Activated CD4-positive, alpha-beta memory T cell treated with anti-CD3 and anti-CD28 coated beads, Interleukin-2, amount 10 ng/mL, durations not matched to agents 7 days and 5 days (primary cell): ENCODE measurements at regions not wholly inside any gene's neighbourhood (a gene's known extent, or its start where the extent isn't known, plus 50 kb on each side); places are given as distances from the start of the nearest gene placed in this dataset.

Experiments
- CTCF ChIA-PET: fragments of 350-600 bp; sonication (Branson Sonifier 250); formaldehyde crosslinking; loops from one replicate; lab custom pipeline; 2021; ENCODE audit warnings: antibody characterized with exemption, inconsistent platforms; lab: Charles Lee
- POLR2A ChIA-PET: fragments of 350-600 bp; sonication (Branson Sonifier 250); formaldehyde crosslinking; loops from one replicate; lab custom pipeline; 2021; ENCODE audit warnings: antibody characterized with exemption; lab: Charles Lee
- DNase-seq: peaks from one replicate; pipeline ENCODE4 v3.0.0-alpha.2; 2020
- H3K27ac Mint-ChIP-seq: one replicate; pipeline ENCODE4 v1.8.0; 2021; ENCODE audit warnings: mild to moderate bottlenecking, mixed read lengths
- H3K27me3 Mint-ChIP-seq: one replicate; pipeline ENCODE4 v1.8.0; 2021; ENCODE audit warnings: mixed read lengths
- H3K36me3 Mint-ChIP-seq: one replicate; pipeline ENCODE4 v1.8.0; 2021; ENCODE audit warnings: low read depth, mixed read lengths
- H3K4me1 Mint-ChIP-seq: one replicate; pipeline ENCODE4 v1.8.0; 2021; ENCODE audit warnings: mixed read lengths
- H3K4me3 Mint-ChIP-seq: one replicate; pipeline ENCODE4 v1.8.0; 2021; ENCODE audit warnings: mild to moderate bottlenecking, mixed read lengths
- H3K9me3 Mint-ChIP-seq: one replicate; pipeline ENCODE4 v1.8.0; 2021; ENCODE audit warnings: mixed read lengths

DNA sequence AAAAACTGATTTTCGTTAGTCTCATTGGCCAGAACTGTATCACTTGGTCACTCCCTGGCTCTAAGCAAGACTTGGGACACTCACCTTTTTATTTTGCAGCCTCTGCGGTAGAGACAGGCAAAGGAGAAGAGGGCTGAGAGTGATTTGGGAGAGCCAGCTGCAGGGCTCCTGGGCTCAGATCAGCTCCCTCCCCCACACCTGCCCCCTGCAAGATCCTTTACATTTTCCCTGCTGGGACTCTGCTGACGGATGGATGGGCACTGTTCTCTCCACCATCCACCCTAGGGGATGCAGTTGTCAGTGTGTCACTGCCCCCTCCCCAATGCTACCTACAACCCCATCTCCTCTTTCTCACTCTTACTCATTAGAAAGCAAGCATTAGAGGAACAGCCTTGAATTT, 301.1 kb upstream of the KAZN start:
- Mint-ChIP-seq H3K36me3 (no peaks in the 10 kb centered on the region), H3K27me3 (no peaks in the 10 kb centered on the region), H3K27ac (no peak overlapping the region), H3K4me1 (no peaks in the 10 kb centered on the region), H3K4me3 (no peak overlapping the region), H3K9me3 (no peaks in the 10 kb centered on the region)
- no peak for DNase-seq
- ChIA-PET POLR2A (no interaction called here), CTCF (no interaction called here)

DNA sequence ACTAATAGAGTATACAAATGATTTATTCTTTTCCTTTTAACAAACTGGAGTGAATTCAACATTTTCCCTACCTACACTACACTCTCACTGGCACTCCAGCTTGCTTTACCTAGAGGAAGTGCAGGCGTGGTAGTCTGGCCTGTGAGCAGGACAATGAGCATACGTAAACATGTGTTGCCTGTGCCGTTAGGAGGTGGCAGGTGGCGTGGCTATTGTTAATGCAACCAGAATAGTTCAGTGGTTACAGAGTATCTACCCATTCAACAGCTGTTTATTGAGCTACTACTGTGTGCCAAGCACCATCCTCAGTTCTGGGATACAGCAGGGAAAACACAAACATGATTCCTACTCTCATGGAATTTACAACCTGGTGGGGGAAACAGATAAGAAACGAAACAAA, 299.7 kb upstream of the KAZN start:
- H3K4me3 Mint-ChIP-seq, result no peak overlapping the region

DNA sequence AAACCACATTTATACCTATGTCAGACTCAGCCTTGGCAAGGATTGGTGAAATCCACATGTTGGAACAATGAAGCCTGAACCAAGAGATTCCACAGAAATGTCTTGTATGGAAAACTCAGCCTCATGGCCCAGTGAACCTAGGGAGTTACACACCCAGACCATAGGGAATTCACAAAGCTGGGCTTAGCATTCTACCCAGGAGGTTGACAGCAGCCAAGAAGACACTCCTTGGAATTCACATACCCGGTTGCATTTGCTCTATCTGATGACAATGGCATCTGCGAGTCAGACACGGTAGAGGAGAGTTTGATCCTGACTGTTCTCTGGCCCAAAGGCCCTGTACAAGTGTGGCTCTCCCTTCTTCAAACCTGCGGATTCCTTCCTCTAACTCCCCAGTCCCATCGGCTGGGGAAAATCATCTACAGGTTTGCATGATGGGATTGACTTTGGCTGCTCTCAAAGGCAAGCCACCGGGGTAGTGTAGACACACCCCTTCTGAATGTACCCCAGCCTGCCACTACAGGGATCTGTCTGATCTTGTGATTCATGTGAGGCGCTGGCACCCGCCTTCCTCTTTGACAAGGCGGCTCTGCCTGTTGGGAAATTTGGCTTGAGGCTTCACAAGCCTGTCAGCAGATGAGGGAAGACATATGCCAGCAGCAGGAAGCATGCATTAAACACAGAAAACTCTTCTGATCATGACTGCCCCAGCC, 297.3 kb upstream of the KAZN start:
- H3K4me3 Mint-ChIP-seq, result no peak overlapping the region
- POLR2A ChIA-PET, result no interaction called here
- CTCF ChIA-PET, result no interaction called here

More for the DNA sequence above, 299.7 kb upstream of the KAZN start:
- Mint-ChIP-seq H3K4me1 (no peaks in the 10 kb centered on the region), H3K27me3 (no peaks in the 10 kb centered on the region), H3K9me3 (no peaks in the 10 kb centered on the region), H3K36me3 (no peaks in the 10 kb centered on the region), H3K27ac (no peak overlapping the region)
- DNase-seq, result no peak
- ChIA-PET POLR2A (no interaction called here), CTCF (no interaction called here)

DNA sequence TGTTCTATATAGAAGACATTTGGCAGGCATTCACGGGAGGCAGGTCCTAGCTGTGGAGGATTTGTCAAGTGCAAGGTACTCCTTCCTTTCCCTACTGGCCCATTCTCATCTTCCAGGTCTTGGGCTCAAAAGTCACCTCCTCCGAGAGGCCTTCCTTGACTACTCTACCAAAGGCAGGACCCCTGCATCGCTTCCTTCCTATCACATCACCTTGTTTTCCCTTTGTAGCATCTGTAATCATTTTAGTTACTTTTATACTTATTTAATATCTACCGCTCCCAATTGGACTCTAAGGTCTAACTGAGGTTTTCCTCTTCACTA, 296.8 kb upstream of the KAZN start:
- no peak overlapping the region for H3K27ac Mint-ChIP-seq
- CTCF ChIA-PET, result no interaction called here
- DNase-seq, result no peak
- no peaks in the 10 kb centered on the region for H3K27me3 Mint-ChIP-seq
- no peaks in the 10 kb centered on the region for H3K4me1 Mint-ChIP-seq
- H3K36me3 Mint-ChIP-seq, result no peaks in the 10 kb centered on the region
- no peaks in the 10 kb centered on the region for H3K9me3 Mint-ChIP-seq
- no peak overlapping the region for H3K4me3 Mint-ChIP-seq
- POLR2A ChIA-PET, result no interaction called here

More for the DNA sequence above, 297.3 kb upstream of the KAZN start:
- no peaks in the 10 kb centered on the region for H3K4me1 Mint-ChIP-seq
- no peaks in the 10 kb centered on the region for H3K9me3 Mint-ChIP-seq
- H3K27me3 Mint-ChIP-seq, result no peaks in the 10 kb centered on the region
- no peak overlapping the region for H3K27ac Mint-ChIP-seq
- H3K36me3 Mint-ChIP-seq, result no peaks in the 10 kb centered on the region
- no peak for DNase-seq

DNA sequence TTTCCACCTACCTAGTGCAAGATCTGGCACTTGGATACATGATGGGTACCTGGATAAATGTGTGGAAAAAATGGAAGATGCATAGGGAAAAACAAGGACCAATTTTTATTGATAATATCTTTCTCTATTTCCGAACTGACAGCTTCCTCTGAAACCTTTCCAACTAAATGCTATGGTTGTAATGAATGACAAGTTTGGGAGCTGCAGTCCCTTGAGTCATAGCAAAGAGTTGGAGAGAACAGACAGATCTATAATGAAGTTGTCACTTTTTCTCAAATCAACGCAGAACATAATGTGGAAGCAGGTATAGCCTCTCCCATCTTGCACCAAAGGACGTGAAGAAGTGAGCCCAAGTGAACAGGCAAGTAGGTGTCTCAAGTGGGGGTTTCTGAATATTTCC, 296.5 kb upstream of the KAZN start:
- no peaks in the 10 kb centered on the region for H3K4me1 Mint-ChIP-seq
- no peak overlapping the region for H3K4me3 Mint-ChIP-seq
- no peak overlapping the region for H3K27ac Mint-ChIP-seq
- H3K27me3 Mint-ChIP-seq, result no peaks in the 10 kb centered on the region
- ChIA-PET POLR2A (no interaction called here), CTCF (no interaction called here)
- no peak for DNase-seq
- no peaks in the 10 kb centered on the region for H3K9me3 Mint-ChIP-seq
- no peaks in the 10 kb centered on the region for H3K36me3 Mint-ChIP-seq

DNA sequence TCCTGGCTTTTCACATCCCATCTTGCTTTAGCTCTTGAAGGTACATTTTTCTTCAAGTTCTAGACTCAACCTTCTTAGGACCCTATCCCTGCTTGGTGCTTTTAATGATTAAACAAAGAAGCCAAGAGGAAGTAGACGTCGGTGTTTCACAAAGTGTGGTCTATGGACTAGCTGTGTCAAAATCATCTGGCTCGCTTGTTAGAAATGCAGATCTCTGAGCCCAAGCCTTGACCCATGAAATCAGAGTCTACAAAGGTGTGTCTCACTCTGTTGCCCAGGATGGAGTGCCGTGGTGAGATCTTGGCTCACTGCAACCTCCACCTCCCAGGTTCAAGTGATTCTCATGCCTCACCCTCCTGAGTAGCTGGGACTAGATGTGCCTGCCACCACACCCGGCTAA, 295.5 kb upstream of the KAZN start:
- H3K36me3 Mint-ChIP-seq, result no peaks in the 10 kb centered on the region
- H3K27me3 Mint-ChIP-seq, result no peaks in the 10 kb centered on the region
- no peak overlapping the region for H3K4me3 Mint-ChIP-seq
- DNase-seq, result no peak
- H3K4me1 Mint-ChIP-seq, result no peaks in the 10 kb centered on the region
- CTCF ChIA-PET, result no interaction called here
- no peaks in the 10 kb centered on the region for H3K9me3 Mint-ChIP-seq
- POLR2A ChIA-PET, result no interaction called here
- H3K27ac Mint-ChIP-seq, result no peak overlapping the region

DNA sequence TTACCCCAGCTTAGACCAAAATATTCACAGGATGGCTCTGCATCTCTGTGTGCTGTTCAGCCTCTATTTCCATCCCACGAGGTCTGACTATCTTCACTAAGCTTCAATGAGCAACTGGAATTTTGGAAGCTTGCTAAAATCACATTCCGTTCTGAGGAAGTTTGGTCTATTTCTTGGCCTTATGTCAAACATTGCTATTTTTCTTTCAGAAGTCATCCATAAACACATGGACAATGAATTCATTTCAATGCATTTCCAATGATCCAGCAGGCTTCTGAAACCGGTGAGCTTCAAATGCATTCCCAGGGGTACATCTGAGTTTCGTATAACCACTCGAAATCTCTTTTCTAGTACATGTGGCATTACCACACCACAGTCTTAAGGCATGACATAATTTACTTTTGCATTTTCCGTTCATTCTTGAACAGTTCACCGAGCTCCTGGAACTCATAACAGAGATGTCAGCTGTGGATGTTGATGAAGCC, 294.1 kb upstream of the KAZN start:
- DNase-seq, result no peak
- no peak overlapping the region for H3K27ac Mint-ChIP-seq
- ChIA-PET POLR2A (no interaction called here), CTCF (no interaction called here)
- no peak overlapping the region for H3K4me3 Mint-ChIP-seq
- H3K4me1 Mint-ChIP-seq, result no peaks in the 10 kb centered on the region
- no peaks in the 10 kb centered on the region for H3K36me3 Mint-ChIP-seq
- H3K27me3 Mint-ChIP-seq, result no peaks in the 10 kb centered on the region
- H3K9me3 Mint-ChIP-seq, result no peaks in the 10 kb centered on the region

DNA sequence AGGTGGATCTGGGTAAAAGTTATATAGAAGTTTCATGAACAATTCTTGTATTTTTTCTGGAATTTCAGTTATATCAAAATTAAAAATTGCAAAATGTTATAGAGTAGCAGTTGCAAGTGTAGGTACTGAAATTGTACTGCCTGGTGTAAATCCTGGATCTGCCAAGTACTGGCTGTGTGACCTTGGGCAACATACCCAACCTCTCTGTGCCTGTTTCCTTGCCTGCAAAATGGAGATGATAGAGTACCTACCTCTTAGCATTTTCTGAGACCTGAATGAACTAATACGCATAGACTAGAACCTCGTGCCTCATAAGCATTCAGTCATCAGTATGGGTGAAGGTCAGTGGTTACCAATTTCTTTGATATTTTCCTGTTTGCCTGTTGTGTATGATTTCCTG, 290.0 kb upstream of the KAZN start:
- H3K4me1 Mint-ChIP-seq, result no peaks in the 10 kb centered on the region
- CTCF ChIA-PET, result no interaction called here
- no peak overlapping the region for H3K4me3 Mint-ChIP-seq

DNA sequence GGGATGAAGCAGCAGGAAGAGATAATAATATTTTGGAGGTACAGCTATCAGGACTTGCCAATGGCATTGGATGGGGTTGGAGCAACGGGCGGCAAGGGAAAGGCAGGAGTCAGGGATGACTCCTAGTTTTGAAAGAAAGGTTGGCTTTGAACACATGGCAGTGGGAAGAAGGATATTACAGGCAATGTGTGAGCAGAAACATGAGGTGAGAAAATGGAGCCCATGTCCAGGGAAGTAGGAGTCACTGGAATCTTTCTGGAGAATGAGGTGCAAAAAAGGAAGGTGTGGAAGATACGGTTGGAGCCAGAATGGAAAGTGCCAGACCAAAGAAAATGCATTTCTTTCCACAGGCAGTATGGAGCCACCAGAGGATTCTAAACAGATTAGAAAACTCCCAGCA, 288.5 kb upstream of the KAZN start:
- Mint-ChIP-seq H3K4me3 (no peak overlapping the region), H3K9me3 (no peaks in the 10 kb centered on the region), H3K36me3 (no peaks in the 10 kb centered on the region), H3K4me1 (no peaks in the 10 kb centered on the region), H3K27ac (no peak overlapping the region), H3K27me3 (no peaks in the 10 kb centered on the region)
- POLR2A ChIA-PET, result no interaction called here
- DNase-seq, result no peak
- CTCF ChIA-PET, result no interaction called here

More for the DNA sequence above, 290.0 kb upstream of the KAZN start:
- no peaks in the 10 kb centered on the region for H3K9me3 Mint-ChIP-seq
- no peaks in the 10 kb centered on the region for H3K27me3 Mint-ChIP-seq
- no peak overlapping the region for H3K27ac Mint-ChIP-seq
- DNase-seq, result no peak
- no peaks in the 10 kb centered on the region for H3K36me3 Mint-ChIP-seq
- POLR2A ChIA-PET, result no interaction called here

DNA sequence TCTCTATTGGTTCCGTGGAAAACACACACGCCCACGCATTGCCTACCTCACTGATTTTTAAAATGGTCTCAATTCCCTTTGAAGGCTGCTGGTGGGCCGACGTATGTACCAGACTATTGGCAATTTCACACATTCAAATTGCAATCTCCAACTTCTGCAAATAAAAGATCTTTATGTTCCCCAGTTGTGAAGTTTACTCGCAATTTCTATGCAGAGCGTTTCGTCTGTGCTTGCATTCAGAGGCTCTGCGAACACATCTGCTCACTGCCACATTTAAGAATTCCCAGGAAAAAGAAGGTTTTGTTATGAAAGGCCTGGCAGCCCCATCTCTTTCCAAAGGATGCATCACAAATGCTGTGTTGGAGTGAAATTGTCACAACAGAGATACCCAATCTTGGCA, 288.0 kb upstream of the KAZN start:
- H3K27ac Mint-ChIP-seq, result no peak overlapping the region
- DNase-seq, result no peak
- H3K4me1 Mint-ChIP-seq, result no peaks in the 10 kb centered on the region
- CTCF ChIA-PET, result no interaction called here
- no peaks in the 10 kb centered on the region for H3K9me3 Mint-ChIP-seq
- POLR2A ChIA-PET, result no interaction called here
- no peak overlapping the region for H3K4me3 Mint-ChIP-seq
- H3K36me3 Mint-ChIP-seq, result no peaks in the 10 kb centered on the region
- H3K27me3 Mint-ChIP-seq, result no peaks in the 10 kb centered on the region

DNA sequence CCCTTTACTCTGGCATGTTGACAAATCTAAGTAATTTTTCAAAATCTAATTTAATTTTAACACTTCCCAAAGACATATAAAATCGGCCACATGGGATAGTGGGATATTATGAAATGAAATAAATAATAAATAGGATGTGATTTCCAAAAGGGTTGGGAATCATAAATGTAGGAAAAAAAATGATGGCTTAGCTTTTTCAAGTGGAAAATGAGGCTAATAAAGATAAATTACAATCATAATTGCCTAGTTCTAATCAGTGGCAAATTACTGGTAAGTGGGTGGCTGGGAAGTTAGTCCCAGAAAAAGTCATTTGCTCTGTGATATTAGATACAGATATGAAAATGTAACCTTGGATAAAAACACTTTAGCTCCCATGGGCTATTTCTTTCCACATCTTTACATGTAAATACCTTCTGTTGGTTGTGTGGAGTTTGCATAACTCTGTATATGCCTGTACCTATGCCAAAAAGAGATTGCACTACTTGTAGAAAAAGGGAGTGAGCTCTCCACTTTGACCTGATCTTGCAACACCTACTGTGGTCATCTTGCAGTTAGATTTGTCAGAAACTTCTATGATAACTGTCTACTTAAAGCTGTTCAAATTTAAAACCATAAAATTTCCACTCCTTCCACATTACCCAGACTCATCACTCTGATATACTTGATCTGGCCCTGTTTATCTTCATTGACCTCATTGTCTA, 284.6 kb upstream of the KAZN start:
- Mint-ChIP-seq H3K9me3 (no peaks in the 10 kb centered on the region), H3K4me3 (no peak overlapping the region), H3K27me3 (no peaks in the 10 kb centered on the region), H3K36me3 (no peaks in the 10 kb centered on the region), H3K4me1 (no peaks in the 10 kb centered on the region), H3K27ac (no peak overlapping the region)
- no peak for DNase-seq
- POLR2A ChIA-PET, result no interaction called here
- CTCF ChIA-PET, result no interaction called here

DNA sequence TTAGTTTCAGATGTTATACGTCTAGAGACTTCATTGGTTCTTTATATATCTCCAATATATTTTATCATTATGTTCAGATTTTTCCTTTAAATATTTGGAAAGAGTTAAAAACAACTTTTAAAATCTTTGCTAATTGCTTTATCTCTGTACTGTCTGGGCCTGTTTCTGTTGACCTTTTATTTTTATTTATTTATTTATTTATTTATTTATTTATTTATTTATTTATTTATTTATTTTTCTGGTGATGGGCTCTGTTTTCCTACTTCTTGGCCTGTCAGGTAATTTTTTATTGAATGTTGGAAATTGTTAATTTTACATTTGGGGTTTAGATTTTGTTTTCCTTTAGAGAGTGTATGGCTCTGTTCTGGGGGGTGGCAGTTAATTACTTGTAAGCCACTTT, 279.7 kb upstream of the KAZN start:
- DNase-seq, result no peak
- CTCF ChIA-PET, result no interaction called here
- no peaks in the 10 kb centered on the region for H3K27me3 Mint-ChIP-seq
- POLR2A ChIA-PET, result no interaction called here
- H3K4me3 Mint-ChIP-seq, result no peak overlapping the region
- no peaks in the 10 kb centered on the region for H3K4me1 Mint-ChIP-seq
- H3K27ac Mint-ChIP-seq, result no peak overlapping the region
- H3K36me3 Mint-ChIP-seq, result no peaks in the 10 kb centered on the region
- no peaks in the 10 kb centered on the region for H3K9me3 Mint-ChIP-seq

DNA sequence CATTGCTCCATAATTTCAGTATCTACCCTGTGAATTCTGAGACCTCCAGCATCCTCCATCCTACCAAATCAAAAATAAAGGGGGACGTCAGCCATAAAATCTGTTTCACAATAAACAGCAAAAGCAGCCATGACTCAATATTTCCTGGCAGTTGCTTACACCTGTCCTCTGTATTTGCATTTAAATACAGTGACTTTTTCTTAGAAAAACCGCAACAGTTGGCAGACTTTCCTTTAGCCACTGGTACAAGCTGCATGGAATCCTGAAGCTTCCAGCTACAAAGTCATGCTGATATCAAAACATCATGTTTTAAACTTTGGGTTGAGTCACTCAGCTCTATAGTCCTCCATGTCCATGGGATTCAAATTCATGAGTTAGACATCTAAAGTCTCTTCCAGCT, 278.0 kb upstream of the KAZN start:
- no peak overlapping the region for H3K27ac Mint-ChIP-seq
- ChIA-PET CTCF (no interaction called here), POLR2A (no interaction called here)
- no peak for DNase-seq
- H3K4me1 Mint-ChIP-seq, result no peaks in the 10 kb centered on the region
- no peak overlapping the region for H3K4me3 Mint-ChIP-seq
- H3K9me3 Mint-ChIP-seq, result no peaks in the 10 kb centered on the region
- H3K36me3 Mint-ChIP-seq, result no peaks in the 10 kb centered on the region
- H3K27me3 Mint-ChIP-seq, result no peaks in the 10 kb centered on the region

DNA sequence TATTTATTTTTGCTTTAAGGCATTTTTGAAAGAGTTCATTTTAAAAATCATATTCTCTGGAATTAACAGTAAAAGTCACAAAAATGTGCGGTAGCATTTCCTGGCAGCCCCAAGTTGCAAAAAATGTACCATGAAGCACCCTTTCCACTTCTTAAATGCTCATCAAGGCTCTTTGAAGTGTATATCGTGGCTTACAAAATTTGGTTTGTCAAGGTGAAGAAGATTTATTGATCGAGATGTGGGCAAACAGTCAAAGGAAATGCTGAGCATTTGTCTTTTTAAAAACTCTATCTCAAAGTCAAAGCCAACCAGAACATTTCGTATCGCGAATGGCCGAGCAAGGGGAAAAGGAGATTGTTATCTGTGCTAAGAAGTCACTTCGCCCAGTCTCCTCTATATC, 277.5 kb upstream of the KAZN start:
- H3K4me3 Mint-ChIP-seq, result no peak overlapping the region
- no peaks in the 10 kb centered on the region for H3K4me1 Mint-ChIP-seq
- POLR2A ChIA-PET, result no interaction called here
- no peak overlapping the region for H3K27ac Mint-ChIP-seq
- CTCF ChIA-PET, result no interaction called here
- DNase-seq, result no peak
- H3K36me3 Mint-ChIP-seq, result no peaks in the 10 kb centered on the region
- H3K9me3 Mint-ChIP-seq, result no peaks in the 10 kb centered on the region
- H3K27me3 Mint-ChIP-seq, result no peaks in the 10 kb centered on the region
